Neural progenitor cell (in vitro differentiated cells): ENCODE measurements at regions not wholly inside any gene's neighbourhood (a gene's known extent, or its start where the extent isn't known, plus 50 kb on each side); places are given as distances from the start of the nearest gene placed in this dataset.

ENCODE experiments used
- DNase-seq: peaks from one replicate; pipeline ENCODE4 v3.0.0-alpha.2; 2016; ENCODE audit warnings: low spot score
- H2AFZ ChIP-seq: fragments of 200-600 bp; sonication (generic); replicated peaks from 2 replicates; pipeline ENCODE4 v1.6.1; 2016; ENCODE audit warnings: antibody characterized with exemption
- H3F3A ChIP-seq: fragments of 200-600 bp; sonication (generic); 2 replicates; pipeline ENCODE4 v1.6.1; 2016; ENCODE audit warnings: antibody characterized with exemption, low read depth
- H3K27ac ChIP-seq: fragments of 200-600 bp; sonication (generic); 2 replicates; pipeline ENCODE4 v1.5.1; 2016; ENCODE audit warnings: mild to moderate bottlenecking
- H3K27me3 ChIP-seq: fragments of 200-600 bp; sonication (generic); 2 replicates; pipeline ENCODE4 v1.6.1; 2016; ENCODE audit warnings: mild to moderate bottlenecking, moderate library complexity
- H3K36me3 ChIP-seq: fragments of 200-600 bp; sonication (generic); 2 replicates; pipeline ENCODE4 v1.5.1; 2016
- H3K4me1 ChIP-seq: fragments of 200-600 bp; sonication (generic); 2 replicates; pipeline ENCODE4 v1.6.1; 2016; ENCODE audit warnings: mixed run types
- H3K4me2 ChIP-seq: fragments of 200-600 bp; sonication (generic); 2 replicates; pipeline ENCODE4 v1.6.1; 2016
- H3K4me3 ChIP-seq: fragments of 200-600 bp; sonication (generic); 2 replicates; pipeline ENCODE4 v1.5.1; 2016
- H3K79me2 ChIP-seq: fragments of 200-600 bp; sonication (generic); 2 replicates; pipeline ENCODE4 v1.6.1; 2016; ENCODE audit warnings: low read depth
- H3K9ac ChIP-seq: fragments of 200-600 bp; sonication (generic); 2 replicates; pipeline ENCODE4 v1.6.1; 2016
- H3K9me3 ChIP-seq: fragments of 200-600 bp; sonication (generic); 2 replicates; pipeline ENCODE4 v1.5.1; 2016; ENCODE audit warnings: low read depth
- H4K20me1 ChIP-seq: fragments of 200-600 bp; sonication (generic); 2 replicates; pipeline ENCODE4 v1.6.1; 2016; ENCODE audit warnings: low read depth
- H3K27ac Mint-ChIP-seq: 3 replicates; pipeline ENCODE4 v1.8.0; 2021; ENCODE audit warnings: mixed read lengths
- H3K27me3 Mint-ChIP-seq: 2 replicates; pipeline ENCODE4 v1.8.0; 2022; ENCODE audit warnings: low read depth, mild to moderate bottlenecking, inconsistent platforms, moderate library complexity, mixed read lengths; ENCODE audit not compliant: insufficient read depth
- H3K36me3 Mint-ChIP-seq: 3 replicates; pipeline ENCODE4 v1.8.0; 2021; ENCODE audit warnings: mixed read lengths
- H3K4me1 Mint-ChIP-seq: 3 replicates; pipeline ENCODE4 v1.8.0; 2021; ENCODE audit warnings: mixed read lengths
- H3K4me3 Mint-ChIP-seq: 3 replicates; pipeline ENCODE4 v1.8.0; 2021; ENCODE audit warnings: mild to moderate bottlenecking, moderate library complexity, mixed read lengths
- H3K9me3 Mint-ChIP-seq: 3 replicates; pipeline ENCODE4 v1.8.0; 2020; ENCODE audit warnings: mixed read lengths
- EZH2 ChIP-seq: fragments of 200-600 bp; sonication (generic); IDR thresholded peaks from 2 replicates; pipeline ENCODE4 v1.6.1; 2017; ENCODE audit warnings: antibody characterized with exemption, mild to moderate bottlenecking, moderate library complexity
- EZH2phosphoT487 ChIP-seq: fragments of 200-600 bp; sonication (generic); IDR thresholded peaks from 2 replicates; pipeline ENCODE4 v1.6.1; 2017; ENCODE audit warnings: antibody characterized with exemption
- TF ChIP-seq, protein P1 (sequence below): fragments of 200-600 bp; sonication (generic); IDR thresholded peaks from 2 replicates; pipeline ENCODE4 v1.5.1; 2017; ENCODE audit warnings: antibody characterized with exemption, mild to moderate bottlenecking

DNA sequence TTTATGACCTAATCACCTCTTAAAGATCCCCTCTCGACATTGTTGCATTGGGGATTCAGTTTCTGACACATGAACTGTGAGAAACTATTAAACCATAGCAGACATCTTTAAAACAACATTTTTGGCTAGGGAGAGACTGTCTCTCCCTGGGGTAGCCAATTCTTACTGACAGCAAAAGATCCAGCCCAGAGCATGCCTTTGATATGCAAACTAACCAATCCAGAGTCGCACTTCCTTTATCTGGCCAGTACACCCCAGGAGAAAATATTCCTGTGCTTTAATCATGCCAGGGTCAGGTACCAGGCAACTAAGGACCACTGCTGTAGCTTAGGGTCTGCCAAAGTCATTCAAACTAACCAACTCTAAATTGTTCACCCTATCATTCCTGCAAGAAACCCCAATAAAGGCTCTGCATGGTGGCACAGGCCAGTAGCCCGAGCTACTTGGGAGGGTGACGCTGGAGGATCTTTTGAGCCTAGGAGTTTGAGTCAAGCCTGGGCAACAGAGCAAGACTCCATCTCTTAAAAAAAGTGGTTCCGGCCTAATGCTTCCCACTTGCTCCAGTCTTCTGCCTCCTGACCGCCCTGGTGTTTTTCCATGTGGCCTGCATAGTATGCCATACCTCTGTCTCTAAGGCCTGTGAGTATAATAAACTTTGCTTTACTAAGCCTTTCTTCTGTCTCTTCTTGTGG, 62.3 kb upstream of the DAPK1 start:
- peaks cover 5% of the 10 kb centered on the region for H3K27me3 Mint-ChIP-seq
- no peaks in the 10 kb centered on the region for H3K79me2 ChIP-seq
- peak overlapping the region; percentile 67 for H2AFZ ChIP-seq
- H3K4me2 ChIP-seq = no peak overlapping the region
- no peaks in the 10 kb centered on the region for H3K27me3 ChIP-seq
- H3K36me3 ChIP-seq = no peaks in the 10 kb centered on the region
- H3K27ac ChIP-seq = no peak overlapping the region
- H3K9me3 Mint-ChIP-seq = peaks cover 7% of the 10 kb centered on the region
- TF ChIP-seq, protein P1, sequence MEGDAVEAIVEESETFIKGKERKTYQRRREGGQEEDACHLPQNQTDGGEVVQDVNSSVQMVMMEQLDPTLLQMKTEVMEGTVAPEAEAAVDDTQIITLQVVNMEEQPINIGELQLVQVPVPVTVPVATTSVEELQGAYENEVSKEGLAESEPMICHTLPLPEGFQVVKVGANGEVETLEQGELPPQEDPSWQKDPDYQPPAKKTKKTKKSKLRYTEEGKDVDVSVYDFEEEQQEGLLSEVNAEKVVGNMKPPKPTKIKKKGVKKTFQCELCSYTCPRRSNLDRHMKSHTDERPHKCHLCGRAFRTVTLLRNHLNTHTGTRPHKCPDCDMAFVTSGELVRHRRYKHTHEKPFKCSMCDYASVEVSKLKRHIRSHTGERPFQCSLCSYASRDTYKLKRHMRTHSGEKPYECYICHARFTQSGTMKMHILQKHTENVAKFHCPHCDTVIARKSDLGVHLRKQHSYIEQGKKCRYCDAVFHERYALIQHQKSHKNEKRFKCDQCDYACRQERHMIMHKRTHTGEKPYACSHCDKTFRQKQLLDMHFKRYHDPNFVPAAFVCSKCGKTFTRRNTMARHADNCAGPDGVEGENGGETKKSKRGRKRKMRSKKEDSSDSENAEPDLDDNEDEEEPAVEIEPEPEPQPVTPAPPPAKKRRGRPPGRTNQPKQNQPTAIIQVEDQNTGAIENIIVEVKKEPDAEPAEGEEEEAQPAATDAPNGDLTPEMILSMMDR = no peak
- no peak for TF ChIP-seq EZH2phosphoT487
- TF ChIP-seq EZH2 = no peak
- H3K27ac Mint-ChIP-seq = peak overlapping the region; percentile 72
- DNase-seq = no peak
- H3F3A ChIP-seq = peaks cover 3% of the 10 kb centered on the region
- no peaks in the 10 kb centered on the region for H4K20me1 ChIP-seq
- H3K9me3 ChIP-seq = no peaks in the 10 kb centered on the region
- peaks cover 6% of the 10 kb centered on the region for H3K4me1 ChIP-seq
- H3K36me3 Mint-ChIP-seq = no peaks in the 10 kb centered on the region
- no peak overlapping the region for H3K4me3 Mint-ChIP-seq
- H3K9ac ChIP-seq = no peak overlapping the region
- no peak overlapping the region for H3K4me3 ChIP-seq
- peaks cover 44% of the 10 kb centered on the region for H3K4me1 Mint-ChIP-seq

DNA sequence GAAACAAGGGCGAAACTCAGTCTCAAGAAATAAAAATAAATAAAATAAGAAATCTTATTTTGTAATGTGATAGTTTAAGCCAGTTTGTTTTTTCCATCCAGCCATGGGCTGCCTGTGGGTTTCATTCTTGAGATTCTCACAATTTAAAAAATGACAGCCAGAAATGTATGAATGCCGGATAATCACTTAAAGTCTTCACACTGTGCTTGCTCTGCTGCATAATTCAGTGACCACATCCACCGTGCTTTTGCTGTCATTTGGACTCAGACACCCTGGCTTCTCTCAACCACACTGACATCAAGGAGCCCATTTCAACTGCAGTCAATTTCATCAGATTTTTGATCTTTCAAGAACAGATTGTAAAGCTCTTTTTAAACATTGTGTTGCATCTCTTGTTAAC, 61.0 kb upstream of the DAPK1 start:
- Mint-ChIP-seq H3K4me3 (no peak overlapping the region), H3K4me1 (peaks cover 41% of the 10 kb centered on the region), H3K9me3 (peaks cover 6% of the 10 kb centered on the region), H3K27ac (no peak overlapping the region), H3K27me3 (peaks cover 4% of the 10 kb centered on the region), H3K36me3 (no peaks in the 10 kb centered on the region)
- no peak overlapping the region for H3K27ac ChIP-seq
- no peak overlapping the region for H2AFZ ChIP-seq
- H3K4me2 ChIP-seq = no peak overlapping the region
- DNase-seq = no peak
- peaks cover 6% of the 10 kb centered on the region for H3K4me1 ChIP-seq
- H3K4me3 ChIP-seq = no peak overlapping the region
- no peaks in the 10 kb centered on the region for H3K79me2 ChIP-seq
- H3F3A ChIP-seq = peaks cover 3% of the 10 kb centered on the region
- H3K27me3 ChIP-seq = no peaks in the 10 kb centered on the region
- H3K9ac ChIP-seq = no peak overlapping the region
- no peaks in the 10 kb centered on the region for H3K36me3 ChIP-seq
- TF ChIP-seq EZH2 = no peak
- TF ChIP-seq EZH2phosphoT487 = no peak
- H4K20me1 ChIP-seq = no peaks in the 10 kb centered on the region
- no peaks in the 10 kb centered on the region for H3K9me3 ChIP-seq

DNA sequence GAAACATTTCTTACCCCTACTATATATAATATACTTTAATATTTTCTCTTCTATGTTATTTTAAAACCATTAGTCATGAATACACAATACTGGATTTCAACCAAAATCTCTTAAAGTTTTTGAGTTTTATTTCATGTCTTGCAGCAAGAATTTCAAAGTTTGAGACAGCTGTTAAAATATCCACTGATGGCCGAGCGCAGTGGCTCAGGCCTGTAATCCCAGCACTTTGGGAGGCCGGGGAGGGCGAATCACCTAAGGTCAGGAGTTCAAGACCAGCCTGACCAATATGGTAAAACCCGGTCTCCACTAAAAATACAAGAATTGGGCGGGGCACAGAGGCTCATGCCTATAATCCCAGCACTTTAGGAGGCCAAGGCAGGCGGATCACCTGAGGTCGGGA, 59.7 kb upstream of the DAPK1 start:
- no peaks in the 10 kb centered on the region for H4K20me1 ChIP-seq
- H3K36me3 ChIP-seq = no peaks in the 10 kb centered on the region
- no peak overlapping the region for H3K9ac ChIP-seq
- no peak overlapping the region for H3K4me2 ChIP-seq
- no peaks in the 10 kb centered on the region for H3K27me3 ChIP-seq
- Mint-ChIP-seq H3K4me3 (no peak overlapping the region), H3K36me3 (no peaks in the 10 kb centered on the region), H3K9me3 (peaks cover 5% of the 10 kb centered on the region), H3K27ac (no peak overlapping the region), H3K27me3 (peaks cover 6% of the 10 kb centered on the region), H3K4me1 (peaks cover 37% of the 10 kb centered on the region)
- no peak overlapping the region for H3K27ac ChIP-seq
- H3K9me3 ChIP-seq = no peaks in the 10 kb centered on the region
- H2AFZ ChIP-seq = no peak overlapping the region
- peaks cover 6% of the 10 kb centered on the region for H3K4me1 ChIP-seq
- H3K79me2 ChIP-seq = no peaks in the 10 kb centered on the region
- TF ChIP-seq EZH2phosphoT487 (no peak), EZH2 (no peak)
- TF ChIP-seq, protein P1 = no peak
- H3F3A ChIP-seq = peaks cover 3% of the 10 kb centered on the region
- no peak overlapping the region for H3K4me3 ChIP-seq
- no peak for DNase-seq

DNA sequence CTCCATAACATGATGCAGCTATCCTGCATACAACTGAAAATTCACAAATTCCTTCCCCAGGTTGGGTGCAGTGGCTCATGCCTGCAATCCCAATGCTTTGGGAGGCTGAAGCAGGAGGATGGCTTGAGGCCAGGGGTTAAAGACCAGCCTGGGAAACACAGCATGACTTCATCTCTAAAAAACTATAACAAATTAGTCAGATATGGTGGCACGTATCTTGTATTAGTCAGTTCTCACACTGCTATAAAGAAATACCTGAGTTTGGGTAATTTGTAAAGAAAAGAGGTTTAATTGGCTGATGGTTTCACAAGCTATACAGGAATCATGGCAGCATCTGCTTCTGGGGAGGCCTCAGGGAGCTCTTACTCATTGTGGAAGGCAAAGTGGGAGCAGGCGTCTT, 56.4 kb upstream of the DAPK1 start:
- no peaks in the 10 kb centered on the region for H3K79me2 ChIP-seq
- H3K36me3 ChIP-seq = no peaks in the 10 kb centered on the region
- Mint-ChIP-seq H3K27ac (no peak overlapping the region), H3K36me3 (no peaks in the 10 kb centered on the region), H3K9me3 (peaks cover 5% of the 10 kb centered on the region), H3K4me1 (peaks cover 18% of the 10 kb centered on the region), H3K4me3 (no peak overlapping the region), H3K27me3 (peaks cover 6% of the 10 kb centered on the region)
- no peaks in the 10 kb centered on the region for H3K27me3 ChIP-seq
- H3K4me3 ChIP-seq = no peak overlapping the region
- no peak overlapping the region for H3K27ac ChIP-seq
- no peak overlapping the region for H3K4me2 ChIP-seq
- no peaks in the 10 kb centered on the region for H3F3A ChIP-seq
- no peaks in the 10 kb centered on the region for H3K4me1 ChIP-seq
- H4K20me1 ChIP-seq = no peaks in the 10 kb centered on the region
- H3K9me3 ChIP-seq = no peaks in the 10 kb centered on the region
- H2AFZ ChIP-seq = no peak overlapping the region
- TF ChIP-seq EZH2 = no peak
- TF ChIP-seq EZH2phosphoT487 = no peak
- TF ChIP-seq, protein P1 = no peak
- DNase-seq = no peak
- no peak overlapping the region for H3K9ac ChIP-seq
